ENCODE measurements at regions not wholly inside any gene's neighbourhood (a gene's known extent, or its start where the extent isn't known, plus 50 kb on each side); places are given as distances from the start of the nearest gene placed in this dataset.

DNA sequence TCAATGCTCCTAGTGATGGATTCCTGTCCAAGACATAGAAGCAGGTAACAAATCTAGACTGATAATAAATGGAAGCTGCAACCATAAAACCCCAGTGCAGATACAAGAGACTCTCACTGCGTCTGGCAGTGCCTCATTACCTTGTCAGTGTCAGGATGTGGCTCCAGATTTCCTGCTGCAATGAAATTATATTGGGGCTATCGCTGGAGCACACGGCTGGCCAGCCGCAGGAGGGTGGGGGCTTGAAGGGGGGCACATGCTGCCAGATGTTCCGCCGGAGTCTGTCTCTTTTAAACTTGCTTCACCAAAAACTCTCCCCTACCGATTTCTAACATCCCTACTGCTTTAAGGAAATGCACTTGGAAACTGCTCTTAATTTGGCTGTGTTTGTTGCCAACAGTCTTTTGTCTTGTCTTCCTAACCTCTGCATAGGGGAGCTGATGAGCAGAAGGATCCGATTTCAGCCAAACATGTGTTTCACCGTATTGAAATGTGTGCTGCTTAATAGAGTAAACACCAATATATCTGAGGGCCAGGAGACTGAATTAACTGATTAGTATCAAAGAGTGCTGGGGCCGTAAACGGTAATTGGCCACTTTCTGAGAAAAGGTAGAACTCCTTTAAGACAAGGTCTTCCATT lies 102.2 kb upstream of the EXOC2 start:
- no peak for TF ChIP-seq RFX5 (IDR thresholded peaks at IDR 0.05; ENCODE audit: low read length)
- no peak for TF ChIP-seq GABPA (IDR thresholded peaks at IDR 0.05; ENCODE audit: low read depth)
- no peak for TF ChIP-seq YY1 (IDR thresholded peaks at IDR 0.05; ENCODE audit: low read depth)
- TF ChIP-seq, protein P1, sequence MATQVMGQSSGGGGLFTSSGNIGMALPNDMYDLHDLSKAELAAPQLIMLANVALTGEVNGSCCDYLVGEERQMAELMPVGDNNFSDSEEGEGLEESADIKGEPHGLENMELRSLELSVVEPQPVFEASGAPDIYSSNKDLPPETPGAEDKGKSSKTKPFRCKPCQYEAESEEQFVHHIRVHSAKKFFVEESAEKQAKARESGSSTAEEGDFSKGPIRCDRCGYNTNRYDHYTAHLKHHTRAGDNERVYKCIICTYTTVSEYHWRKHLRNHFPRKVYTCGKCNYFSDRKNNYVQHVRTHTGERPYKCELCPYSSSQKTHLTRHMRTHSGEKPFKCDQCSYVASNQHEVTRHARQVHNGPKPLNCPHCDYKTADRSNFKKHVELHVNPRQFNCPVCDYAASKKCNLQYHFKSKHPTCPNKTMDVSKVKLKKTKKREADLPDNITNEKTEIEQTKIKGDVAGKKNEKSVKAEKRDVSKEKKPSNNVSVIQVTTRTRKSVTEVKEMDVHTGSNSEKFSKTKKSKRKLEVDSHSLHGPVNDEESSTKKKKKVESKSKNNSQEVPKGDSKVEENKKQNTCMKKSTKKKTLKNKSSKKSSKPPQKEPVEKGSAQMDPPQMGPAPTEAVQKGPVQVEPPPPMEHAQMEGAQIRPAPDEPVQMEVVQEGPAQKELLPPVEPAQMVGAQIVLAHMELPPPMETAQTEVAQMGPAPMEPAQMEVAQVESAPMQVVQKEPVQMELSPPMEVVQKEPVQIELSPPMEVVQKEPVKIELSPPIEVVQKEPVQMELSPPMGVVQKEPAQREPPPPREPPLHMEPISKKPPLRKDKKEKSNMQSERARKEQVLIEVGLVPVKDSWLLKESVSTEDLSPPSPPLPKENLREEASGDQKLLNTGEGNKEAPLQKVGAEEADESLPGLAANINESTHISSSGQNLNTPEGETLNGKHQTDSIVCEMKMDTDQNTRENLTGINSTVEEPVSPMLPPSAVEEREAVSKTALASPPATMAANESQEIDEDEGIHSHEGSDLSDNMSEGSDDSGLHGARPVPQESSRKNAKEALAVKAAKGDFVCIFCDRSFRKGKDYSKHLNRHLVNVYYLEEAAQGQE (IDR thresholded peaks at IDR 0.05; ENCODE audit: low read depth, low read length) = no peak
- TF ChIP-seq RCOR1 (IDR thresholded peaks at IDR 0.05; ENCODE audit: low read length) = no peak
- no peak for TF ChIP-seq RAD21 (IDR thresholded peaks at IDR 0.05; ENCODE audit: low read length)
- no peak for TF ChIP-seq EP300 (IDR thresholded peaks at IDR 0.05; ENCODE audit: borderline replicate concordance in 1 of 2, low read depth in 1 of 2, low read length in 1 of 2)

All from SK-N-SH (cell line).